Astrocyte of the spinal cord (primary cell): ENCODE measurements at regions not wholly inside any gene's neighbourhood (a gene's known extent, or its start where the extent isn't known, plus 50 kb on each side); places are given as distances from the start of the nearest gene placed in this dataset.

Source experiments
- DNase-seq: peaks from one replicate; pipeline ENCODE4 v3.0.0; 2011; ENCODE audit warnings: low read depth, low spot score
- H3K4me3 ChIP-seq: 2 replicates; pipeline ENCODE4 v1.5.1; 2011; ENCODE audit warnings: low read depth, mild to moderate bottlenecking, low read length, moderate library complexity
- in situ Hi-C: cut with HindIII; loops from 2 replicates; pipeline ENCODE4 v1.10.0; 2017; ENCODE audit warnings: low sequenced_read_pairs
- TF ChIP-seq, protein P1 (sequence below): IDR thresholded peaks from 2 replicates; pipeline ENCODE4 v1.5.1; 2012; ENCODE audit warnings: low read depth, mild to moderate bottlenecking, low read length, inconsistent platforms

DNA sequence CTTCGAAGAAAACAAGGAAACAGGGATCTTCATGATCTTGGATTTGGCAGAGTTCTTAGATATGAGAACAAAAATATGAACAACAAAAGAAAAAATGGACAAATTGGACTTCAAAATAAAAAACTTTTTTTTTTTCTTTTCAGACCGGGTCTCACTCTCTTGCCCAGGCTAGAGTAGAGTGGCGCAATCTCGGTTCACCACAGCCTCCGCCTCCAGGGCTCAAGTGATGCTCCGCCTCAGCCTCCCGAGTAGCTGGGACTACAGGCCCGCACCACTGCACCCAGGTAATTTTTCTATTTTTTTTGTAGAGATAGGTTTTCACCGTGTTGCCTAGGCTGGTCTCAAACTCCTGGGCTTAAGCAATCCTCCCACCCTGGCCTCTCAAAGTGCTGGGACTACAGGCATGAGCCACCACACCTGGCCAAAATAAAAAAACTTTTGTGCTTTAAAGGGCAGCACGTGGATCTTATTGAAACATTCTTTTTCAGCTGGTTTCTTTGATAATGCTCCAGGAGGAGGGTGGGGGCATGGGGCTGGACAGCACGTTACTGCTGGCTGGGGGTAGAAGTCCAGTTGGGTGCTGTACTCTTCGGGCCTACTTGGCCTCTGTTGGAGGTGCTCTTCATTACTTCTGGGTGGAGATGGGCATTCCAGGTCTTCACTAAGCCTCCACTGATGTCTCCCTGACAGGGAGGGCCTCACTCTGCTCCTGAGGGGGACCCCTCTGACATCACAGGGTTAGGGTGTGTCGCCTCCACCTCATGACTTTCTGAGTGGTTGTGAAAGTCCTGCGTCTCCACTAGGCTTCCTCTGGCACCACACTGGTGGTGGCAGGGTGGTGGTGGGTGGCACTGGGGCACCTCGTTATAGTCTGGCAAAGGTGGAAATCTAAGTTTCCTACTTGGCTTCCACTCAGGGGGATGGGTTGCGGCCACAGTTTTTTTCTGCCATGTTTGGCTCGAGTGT is 150.5 kb upstream of the XPO1 start:
- in situ Hi-C loops = no loop called here
- TF ChIP-seq, protein P1, sequence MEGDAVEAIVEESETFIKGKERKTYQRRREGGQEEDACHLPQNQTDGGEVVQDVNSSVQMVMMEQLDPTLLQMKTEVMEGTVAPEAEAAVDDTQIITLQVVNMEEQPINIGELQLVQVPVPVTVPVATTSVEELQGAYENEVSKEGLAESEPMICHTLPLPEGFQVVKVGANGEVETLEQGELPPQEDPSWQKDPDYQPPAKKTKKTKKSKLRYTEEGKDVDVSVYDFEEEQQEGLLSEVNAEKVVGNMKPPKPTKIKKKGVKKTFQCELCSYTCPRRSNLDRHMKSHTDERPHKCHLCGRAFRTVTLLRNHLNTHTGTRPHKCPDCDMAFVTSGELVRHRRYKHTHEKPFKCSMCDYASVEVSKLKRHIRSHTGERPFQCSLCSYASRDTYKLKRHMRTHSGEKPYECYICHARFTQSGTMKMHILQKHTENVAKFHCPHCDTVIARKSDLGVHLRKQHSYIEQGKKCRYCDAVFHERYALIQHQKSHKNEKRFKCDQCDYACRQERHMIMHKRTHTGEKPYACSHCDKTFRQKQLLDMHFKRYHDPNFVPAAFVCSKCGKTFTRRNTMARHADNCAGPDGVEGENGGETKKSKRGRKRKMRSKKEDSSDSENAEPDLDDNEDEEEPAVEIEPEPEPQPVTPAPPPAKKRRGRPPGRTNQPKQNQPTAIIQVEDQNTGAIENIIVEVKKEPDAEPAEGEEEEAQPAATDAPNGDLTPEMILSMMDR = no peak
- no peak overlapping the region for H3K4me3 ChIP-seq
- no peak for DNase-seq

GRCh38 chr2:61679096-61679495 is 140.9 kb upstream of the XPO1 start:
- TF ChIP-seq, protein P1 = no peak
- no peak overlapping the region for H3K4me3 ChIP-seq
- DNase-seq = no peak
- in situ Hi-C loops = no loop called here

- no peak overlapping the region for H3K4me3 ChIP-seq
- DNase-seq = no peak
- TF ChIP-seq, protein P1 = no peak
- in situ Hi-C loops = no loop called here
Measured at GRCh38 chr2:61677942-61678341, 139.8 kb upstream of the XPO1 start.

GRCh38 chr2:61677306-61677705 is 139.2 kb upstream of the XPO1 start:
- no peak for DNase-seq
- no peak overlapping the region for H3K4me3 ChIP-seq
- in situ Hi-C loops = no loop called here
- TF ChIP-seq, protein P1 = no peak

DNA sequence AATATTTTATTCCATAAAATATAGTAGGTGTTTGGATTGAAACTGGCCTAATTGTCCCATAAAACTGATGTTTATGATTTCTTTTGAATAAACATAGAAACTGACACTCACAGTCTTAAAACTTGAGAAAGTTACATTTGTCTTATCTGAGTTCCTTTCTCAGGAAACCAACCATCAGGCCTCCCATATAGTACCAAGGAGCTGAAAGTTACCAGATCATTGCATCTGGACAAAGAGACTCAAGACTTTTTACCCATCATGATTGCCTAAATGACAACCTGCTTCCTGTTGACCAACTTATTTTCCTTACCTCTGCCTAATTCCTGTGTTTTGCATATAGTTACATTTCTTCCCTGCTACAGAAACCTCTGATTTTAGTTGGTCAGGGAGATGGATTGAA is 137.0 kb upstream of the XPO1 start:
- H3K4me3 ChIP-seq = no peak overlapping the region
- TF ChIP-seq, protein P1 = no peak
- in situ Hi-C loops = no loop called here
- DNase-seq = no peak

DNA sequence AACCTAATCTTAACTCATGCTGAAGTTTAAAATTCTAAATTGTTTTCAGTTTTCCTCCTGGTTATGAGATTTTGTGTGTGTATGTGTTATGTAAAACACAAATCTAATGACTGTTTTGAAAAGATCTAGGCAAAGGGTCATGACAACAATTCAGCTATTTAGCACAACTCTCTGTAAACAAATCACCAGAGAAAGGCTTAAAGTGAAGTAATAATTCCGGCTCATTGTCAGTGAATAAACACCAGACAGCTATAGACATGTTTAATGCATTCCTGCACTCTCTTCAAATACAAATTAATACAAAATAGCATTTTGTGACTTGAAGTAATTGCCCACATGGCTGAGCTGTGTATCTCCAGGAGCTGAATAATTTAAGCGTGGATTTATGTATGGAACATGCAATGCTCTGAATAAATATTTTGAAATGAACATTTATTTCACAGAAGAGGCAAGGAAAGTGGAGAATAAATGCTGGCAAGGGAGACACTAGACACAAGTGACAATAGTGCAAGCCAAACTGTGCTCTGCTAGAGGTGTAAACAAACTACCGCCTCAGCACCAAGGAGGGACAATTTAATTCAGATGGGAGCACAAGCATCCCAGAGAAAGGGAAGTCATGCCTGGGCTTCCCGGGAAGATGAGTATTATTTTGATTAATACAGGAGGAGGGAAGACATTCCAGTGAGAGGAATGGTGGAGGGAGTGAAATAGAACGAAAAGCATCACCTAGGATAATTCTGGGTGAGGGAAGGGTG is 133.6 kb upstream of the XPO1 start:
- no peak overlapping the region for H3K4me3 ChIP-seq
- in situ Hi-C loops = no loop called here
- TF ChIP-seq, protein P1 = no peak
- DNase-seq = no peak
